ENCODE measurements at regions not wholly inside any gene's neighbourhood (a gene's known extent, or its start where the extent isn't known, plus 50 kb on each side); places are given as distances from the start of the nearest gene placed in this dataset.
"Not testable (repeated sequence)": the region's sequence is repeated elsewhere in the genome, so short reads cannot be mapped to it uniquely, and the experiment has no call there.

- DNase-seq (ENCODE audit: low spot score), result no peak
These were observed 707.5 kb upstream of the FSHR start for GRCh38 chr2:49861821-49862220.

GRCh38 chr2:49860834-49861233 is 706.5 kb upstream of the FSHR start:
- no peak for DNase-seq (ENCODE audit: low spot score)

DNA sequence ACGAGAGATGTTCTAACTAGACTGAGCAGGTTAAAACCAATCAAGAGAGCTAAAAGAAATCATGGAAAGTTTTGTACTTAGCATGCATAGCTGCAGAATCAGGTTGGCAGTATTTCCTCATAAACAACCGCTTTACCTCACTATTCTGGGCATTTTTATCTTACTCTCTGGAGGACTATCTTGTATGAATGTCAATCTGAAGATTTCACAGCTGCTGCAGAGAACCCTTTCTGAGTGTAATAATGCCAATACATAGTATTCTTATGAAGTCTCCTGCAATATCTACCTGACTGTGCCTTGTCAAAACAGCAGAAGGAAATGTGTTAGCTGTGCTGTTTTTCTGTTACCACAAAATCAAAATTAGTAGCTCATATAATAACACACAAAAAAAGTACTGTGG is 705.9 kb upstream of the FSHR start:
- no peak for DNase-seq (ENCODE audit: low spot score)

- no peak for DNase-seq (ENCODE audit: low spot score)
These were observed 704.3 kb upstream of the FSHR start for GRCh38 chr2:49858657-49859056.

GRCh38 chr2:49858113-49858490 is 703.8 kb upstream of the FSHR start:
- DNase-seq (ENCODE audit: low spot score), result no peak

DNA sequence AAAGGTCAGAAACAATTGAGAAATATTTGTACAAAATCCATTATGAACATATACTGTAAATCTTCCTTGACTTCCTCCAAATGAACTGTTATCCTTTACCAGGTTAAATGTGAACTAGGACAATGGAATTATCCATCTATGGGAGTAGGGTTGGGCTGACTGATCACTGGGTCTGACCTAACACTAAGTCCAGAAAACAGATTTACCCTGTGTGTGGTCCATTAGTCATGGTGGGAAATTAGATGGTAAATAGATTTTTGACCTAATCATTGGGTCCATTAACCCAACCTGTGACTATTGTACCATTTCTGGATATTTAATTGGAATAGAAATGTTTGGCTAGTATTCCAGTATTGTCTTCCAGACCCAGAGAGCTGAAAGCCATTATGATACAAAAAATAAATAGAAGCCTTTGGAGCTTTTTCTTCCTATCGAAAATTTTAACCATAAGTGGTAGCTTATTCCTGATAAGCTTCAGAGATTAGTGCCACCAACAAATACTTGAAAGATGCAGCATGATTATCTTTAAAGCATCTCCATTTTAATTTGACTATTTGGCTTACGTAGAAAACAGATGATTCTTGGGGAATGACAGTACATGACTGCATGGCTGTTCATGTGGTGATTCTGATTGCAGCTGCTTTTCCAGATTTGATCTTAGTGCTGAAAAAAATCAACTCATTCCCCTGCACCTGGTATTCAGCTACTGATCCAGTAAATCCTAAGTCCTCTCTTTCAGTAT is 703.2 kb upstream of the FSHR start:
- DNase-seq (ENCODE audit: low spot score), result no peak

- DNase-seq (ENCODE audit: low spot score), result no peak
These were observed 691.4 kb upstream of the FSHR start for GRCh38 chr2:49845671-49846070.

DNA sequence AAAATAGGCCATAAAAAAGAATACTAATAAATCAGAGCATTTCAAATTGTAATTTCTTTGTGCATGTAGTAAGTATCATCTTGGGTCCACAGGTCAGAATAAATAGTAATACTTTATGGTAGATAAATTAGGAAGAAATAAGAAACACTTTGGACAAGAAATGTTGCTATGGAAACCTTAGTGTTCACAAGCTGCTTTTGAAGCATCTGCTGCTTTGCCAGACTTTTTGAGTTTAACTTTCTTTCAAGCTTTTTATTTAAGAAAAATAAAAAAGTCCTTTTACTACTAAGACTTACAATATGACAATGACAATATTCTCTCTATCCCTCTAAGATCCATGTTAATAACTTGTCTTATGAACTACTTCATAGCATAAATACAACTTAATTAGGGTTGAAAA is 690.7 kb upstream of the FSHR start:
- no peak for DNase-seq (ENCODE audit: low spot score)

- DNase-seq (ENCODE audit: low spot score), result not testable (repeated sequence)
These were observed 689.8 kb upstream of the FSHR start for GRCh38 chr2:49844113-49844512.

DNA sequence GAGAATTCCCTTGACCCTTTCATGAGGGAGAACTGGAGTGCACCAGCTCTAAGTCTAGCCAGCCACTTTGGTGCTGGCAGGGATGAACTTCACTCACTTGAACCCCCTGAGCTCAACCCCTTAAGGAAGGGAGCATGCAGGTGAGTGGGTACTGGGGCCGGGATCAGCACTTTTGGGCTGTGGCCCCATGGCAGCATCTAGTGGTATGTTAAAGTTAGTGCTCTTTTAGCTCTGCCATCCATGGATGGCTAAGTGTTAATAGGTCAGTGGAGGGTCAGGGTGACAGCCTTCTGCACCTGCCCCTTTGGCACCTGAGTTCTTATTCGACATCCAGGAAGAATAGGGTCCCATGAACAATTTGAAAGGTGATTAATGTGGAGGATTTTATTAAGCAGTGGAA is 689.0 kb upstream of the FSHR start:
- DNase-seq (ENCODE audit: low spot score), result no peak

DNA sequence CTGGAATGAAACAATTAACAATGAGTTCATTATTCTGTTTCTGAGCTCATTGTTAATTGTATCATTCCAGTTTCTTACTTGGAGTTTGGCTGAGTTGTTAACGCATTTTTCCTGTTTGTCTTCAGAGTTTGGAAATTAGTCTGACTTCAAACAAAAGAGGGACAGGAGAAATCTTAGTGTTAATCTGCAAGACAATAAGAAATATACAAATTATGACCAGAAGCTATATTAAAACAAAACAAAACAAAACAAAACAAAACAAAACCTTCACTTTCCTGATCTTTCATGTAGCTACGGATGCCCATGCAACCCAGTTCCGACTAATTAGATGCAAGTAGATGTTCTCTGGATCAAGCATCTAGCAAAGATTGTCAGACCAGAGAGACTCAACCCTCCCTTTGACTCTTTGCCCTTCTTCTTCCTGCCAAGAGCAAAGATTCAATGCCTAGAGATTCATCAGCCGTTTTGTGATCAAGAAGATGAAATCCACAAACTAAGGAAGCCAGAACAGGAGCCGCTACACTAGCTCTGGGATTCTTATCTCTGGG is 686.2 kb upstream of the FSHR start:
- DNase-seq (ENCODE audit: low spot score), result no peak

DNA sequence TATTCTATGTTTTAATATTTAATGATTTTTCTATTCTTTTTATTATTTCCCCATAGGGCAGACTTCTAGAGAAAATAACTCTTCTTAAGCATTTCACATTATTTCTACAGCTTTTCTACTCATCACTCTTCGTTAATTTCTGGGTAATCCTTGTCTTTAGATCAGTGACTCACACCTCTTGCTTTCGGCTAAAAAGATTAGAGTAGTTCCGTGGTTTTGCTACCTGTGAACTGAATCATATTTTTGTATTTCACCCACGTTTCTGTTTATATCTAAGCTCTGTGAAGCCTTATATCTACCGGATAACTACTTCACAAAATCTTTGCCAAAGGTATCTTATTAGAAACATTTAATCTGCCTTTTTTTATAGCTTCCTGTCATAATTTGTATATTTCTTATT is 685.5 kb upstream of the FSHR start:
- no peak for DNase-seq (ENCODE audit: low spot score)

- DNase-seq (ENCODE audit: low spot score), result no peak
These were observed 683.4 kb upstream of the FSHR start for GRCh38 chr2:49837561-49838293.

- DNase-seq (ENCODE audit: low spot score), result no peak
These were observed 681.7 kb upstream of the FSHR start for GRCh38 chr2:49836017-49836416.

- no peak for DNase-seq (ENCODE audit: low spot score)
These were observed 680.1 kb upstream of the FSHR start for GRCh38 chr2:49834433-49834832.

DNA sequence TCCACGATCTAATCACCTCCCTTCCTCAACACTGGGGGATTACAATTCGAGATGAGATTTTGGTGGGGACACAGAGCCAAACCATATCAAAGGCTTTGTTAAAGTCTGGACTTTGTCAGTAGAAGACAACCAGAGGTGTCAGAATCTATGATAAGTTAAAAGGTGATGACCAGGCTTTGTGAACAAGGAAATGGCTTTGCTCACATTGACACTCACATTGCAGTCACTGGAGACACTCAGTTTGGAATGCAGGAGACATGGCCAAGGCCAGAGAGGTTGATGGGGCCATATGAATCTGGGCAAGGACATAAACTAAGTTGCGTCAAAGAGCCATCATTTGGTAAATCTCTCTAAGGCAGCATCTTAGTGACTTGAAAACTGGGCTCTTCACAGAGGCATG is 678.2 kb upstream of the FSHR start:
- DNase-seq (ENCODE audit: low spot score), result no peak

GRCh38 chr2:49831698-49832367 is 677.5 kb upstream of the FSHR start:
- no peak for DNase-seq (ENCODE audit: low spot score)

- no peak for DNase-seq (ENCODE audit: low spot score)
These were observed 676.5 kb upstream of the FSHR start for GRCh38 chr2:49830846-49831245.

- DNase-seq (ENCODE audit: low spot score), result no peak
These were observed 673.1 kb upstream of the FSHR start for GRCh38 chr2:49827366-49827765.

- DNase-seq (ENCODE audit: low spot score), result no peak
These were observed 658.9 kb upstream of the FSHR start for GRCh38 chr2:49813208-49813607.

DNA sequence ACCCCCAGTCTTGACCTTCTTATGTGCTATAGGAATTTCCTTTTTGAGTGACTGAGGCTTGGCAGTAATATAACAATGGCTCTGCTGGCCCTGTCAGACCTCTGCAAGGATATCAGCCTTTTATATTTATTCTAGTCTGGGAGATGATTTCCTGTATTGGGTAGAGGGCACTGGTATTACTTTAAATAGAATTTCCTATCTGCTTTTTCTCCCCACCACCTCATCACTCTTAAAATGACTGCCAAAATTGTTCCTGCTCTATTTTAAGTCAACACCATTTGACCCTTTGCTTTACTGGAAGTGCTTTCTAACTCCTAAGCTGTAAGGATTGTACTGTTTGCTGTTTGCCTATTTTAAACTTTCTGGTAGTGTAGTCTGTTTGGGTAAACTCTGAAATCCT is 658.4 kb upstream of the FSHR start:
- DNase-seq (ENCODE audit: low spot score), result no peak

DNA sequence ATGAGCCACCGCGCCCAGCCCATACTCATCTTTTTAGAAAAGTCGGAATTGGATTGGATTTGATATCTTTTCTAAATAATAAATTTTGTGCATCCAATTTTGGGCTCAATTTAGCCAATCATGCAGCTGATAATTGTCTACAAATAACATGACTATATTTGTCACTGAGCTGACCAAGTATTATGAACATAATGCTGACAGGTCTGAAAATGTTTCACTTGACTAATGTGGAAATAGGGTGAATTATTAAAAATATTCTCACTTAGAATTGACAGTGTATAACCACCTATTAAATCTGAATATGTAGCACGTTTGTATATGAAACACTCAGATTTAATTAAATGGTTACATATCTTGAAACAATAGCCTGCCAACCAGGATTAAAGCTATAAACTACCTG is 657.2 kb upstream of the FSHR start:
- no peak for DNase-seq (ENCODE audit: low spot score)

- no peak for DNase-seq (ENCODE audit: low spot score)
These were observed 653.4 kb upstream of the FSHR start for GRCh38 chr2:49807689-49808088.

Measured in SW480 (cell line).